Dermis microvascular lymphatic vessel endothelial cell (primary cell): ENCODE measurements at regions not wholly inside any gene's neighbourhood (a gene's known extent, or its start where the extent isn't known, plus 50 kb on each side); places are given as distances from the start of the nearest gene placed in this dataset.
"Not testable (repeated sequence)": the region's sequence is repeated elsewhere in the genome, so short reads cannot be mapped to it uniquely, and the experiment has no call there.

Experiments used
- DNase-seq, 2 donors: peaks; one replicate each; pipeline versions ENCODE4 v3.0.0 to v3.0.0-alpha.2; 2010; ENCODE audit warnings: low read depth in 2 of 2

GRCh38 chr5:54822324-54822687 is 163.1 kb downstream of the ESM1 start:
- no peak for DNase-seq

GRCh38 chr5:54821445-54822323 is 163.7 kb downstream of the ESM1 start:
- no peak for DNase-seq

- peak in 1 of 2 donors; percentile 62 for DNase-seq
Observed at GRCh38 chr5:54820346-54821134, 164.9 kb downstream of the ESM1 start.

- peak; percentile 63 to 81 for DNase-seq
Observed at GRCh38 chr5:54807421-54807820, 178.0 kb downstream of the ESM1 start.

- DNase-seq = no peak
Observed at GRCh38 chr5:54804521-54804920, 180.9 kb downstream of the ESM1 start.

GRCh38 chr5:54804086-54804485 is 181.3 kb downstream of the ESM1 start:
- no peak for DNase-seq

GRCh38 chr5:54803471-54804011 is 181.9 kb downstream of the ESM1 start:
- DNase-seq = no peak

GRCh38 chr5:54799645-54800044 is 185.7 kb downstream of the ESM1 start:
- no peak for DNase-seq

- no peak for DNase-seq
Observed at GRCh38 chr5:54795777-54796176, 189.6 kb downstream of the ESM1 start.

- DNase-seq = no peak
Observed at GRCh38 chr5:54795284-54795683, 190.1 kb downstream of the ESM1 start.

- no peak for DNase-seq
Observed at GRCh38 chr5:54794135-54794975, 191.0 kb downstream of the ESM1 start.

GRCh38 chr5:54793468-54794134 is 191.8 kb downstream of the ESM1 start:
- DNase-seq = no peak

- DNase-seq = no peak
Observed at GRCh38 chr5:54792611-54793404, 192.6 kb downstream of the ESM1 start.

GRCh38 chr5:54787910-54788309 is 197.5 kb downstream of the ESM1 start:
- DNase-seq = not testable (repeated sequence)

GRCh38 chr5:54785729-54786591 is 199.4 kb downstream of the ESM1 start:
- DNase-seq = peak; percentile 66 to 93

GRCh38 chr5:54778783-54779182 is 206.6 kb downstream of the ESM1 start:
- DNase-seq = no peak

GRCh38 chr5:54775645-54776044 is 209.7 kb downstream of the ESM1 start:
- DNase-seq = no peak

- no peak for DNase-seq
Observed at GRCh38 chr5:54774281-54775170, 210.9 kb downstream of the ESM1 start.
